Upper lobe of right lung (tissue), 1 donor: ENCODE measurements at regions not wholly inside any gene's neighbourhood (a gene's known extent, or its start where the extent isn't known, plus 50 kb on each side); places are given as distances from the start of the nearest gene placed in this dataset.

ENCODE experiments used
- ATAC-seq: fragments of 200-7000 bp; cut with Tn5 transposase; one replicate; pipeline ENCODE4 v1.9.1; 2020; ENCODE audit warnings: mild to moderate bottlenecking, moderate library complexity
- DNase-seq: peaks from one replicate; pipeline ENCODE4 v3.0.0-alpha.2; 2020
- H3K27ac ChIP-seq: fragments of 200-600 bp; one replicate; pipeline ENCODE4 v1.8.0; 2022
- H3K27me3 ChIP-seq: fragments of 200-600 bp; one replicate; pipeline ENCODE4 v1.8.0; 2022; ENCODE audit warnings: mild to moderate bottlenecking
- H3K36me3 ChIP-seq: fragments of 200-600 bp; one replicate; pipeline ENCODE4 v1.8.0; 2022
- H3K4me1 ChIP-seq: fragments of 200-600 bp; one replicate; pipeline ENCODE4 v1.8.0; 2022
- H3K4me3 ChIP-seq: fragments of 200-600 bp; one replicate; pipeline ENCODE4 v1.8.0; 2022; ENCODE audit warnings: mild to moderate bottlenecking
- H3K9me3 ChIP-seq: fragments of 200-600 bp; one replicate; pipeline ENCODE4 v1.8.0; 2022
- CTCF ChIP-seq: fragments of 200-600 bp; IDR thresholded peaks from one replicate; pipeline ENCODE4 v1.8.0; 2022; ENCODE audit warnings: antibody characterized with exemption
- intact Hi-C: fragments of 100-400 bp; cut with DNase I; formaldehyde crosslinking; loops from one replicate; pipeline ENCODE4 v1.11.0; 2022
- donor health status: DM: no; HTN: yes; CAD: no; lungs with severe emphysema.

GRCh38 chr1:222015686-222016085 is 273.8 kb upstream of the DUSP10 start:
- H3K4me1 ChIP-seq = no peaks in the 10 kb centered on the region
- DNase-seq (no peak), ATAC-seq (no peak)
- H3K27ac ChIP-seq = no peak overlapping the region
- H3K9me3 ChIP-seq = no peaks in the 10 kb centered on the region
- H3K27me3 ChIP-seq = no peaks in the 10 kb centered on the region
- H3K36me3 ChIP-seq = no peaks in the 10 kb centered on the region
- no peak overlapping the region for H3K4me3 ChIP-seq
- TF ChIP-seq CTCF = no peak
- intact Hi-C loops = no loop called here

GRCh38 chr1:222014001-222014400 is 272.1 kb upstream of the DUSP10 start:
- DNase-seq = no peak
- ATAC-seq = no peak
- no peak overlapping the region for H3K4me3 ChIP-seq
- H3K36me3 ChIP-seq = no peaks in the 10 kb centered on the region
- H3K4me1 ChIP-seq = no peaks in the 10 kb centered on the region
- intact Hi-C loops = no loop called here
- no peak for TF ChIP-seq CTCF
- H3K27ac ChIP-seq = no peak overlapping the region
- H3K9me3 ChIP-seq = no peaks in the 10 kb centered on the region
- H3K27me3 ChIP-seq = no peaks in the 10 kb centered on the region

DNA sequence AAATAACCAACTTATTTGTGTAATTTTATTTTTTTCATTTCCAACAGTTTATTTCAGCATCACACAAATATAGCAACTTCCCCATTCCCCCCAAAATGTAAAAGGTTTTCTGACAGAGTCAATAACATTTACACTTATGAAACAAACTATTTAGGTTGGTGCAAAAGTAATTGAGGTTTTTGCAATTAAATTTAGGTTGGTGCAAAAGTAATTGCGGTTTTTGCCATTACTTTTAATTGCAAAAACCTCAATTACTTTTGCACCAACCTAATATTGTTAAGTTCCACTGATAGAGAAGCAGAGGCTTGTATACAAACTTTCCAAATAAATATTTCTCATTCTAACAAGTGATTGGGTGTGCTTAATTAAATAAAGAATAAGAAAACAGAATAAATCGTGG is 270.9 kb upstream of the DUSP10 start:
- intact Hi-C loops = no loop called here
- TF ChIP-seq CTCF = no peak
- Histone ChIP-seq H3K36me3 (no peaks in the 10 kb centered on the region), H3K27ac (no peak overlapping the region), H3K9me3 (no peaks in the 10 kb centered on the region), H3K27me3 (no peaks in the 10 kb centered on the region), H3K4me1 (no peaks in the 10 kb centered on the region), H3K4me3 (no peak overlapping the region)
- no peak for DNase-seq
- ATAC-seq = no peak

GRCh38 chr1:222010306-222010705 is 268.4 kb upstream of the DUSP10 start:
- H3K27ac ChIP-seq = no peak overlapping the region
- no peak overlapping the region for H3K4me3 ChIP-seq
- no peak for TF ChIP-seq CTCF
- H3K27me3 ChIP-seq = no peaks in the 10 kb centered on the region
- DNase-seq = no peak
- intact Hi-C loops = no loop called here
- no peaks in the 10 kb centered on the region for H3K4me1 ChIP-seq
- ATAC-seq = no peak
- H3K36me3 ChIP-seq = no peaks in the 10 kb centered on the region
- no peaks in the 10 kb centered on the region for H3K9me3 ChIP-seq

DNA sequence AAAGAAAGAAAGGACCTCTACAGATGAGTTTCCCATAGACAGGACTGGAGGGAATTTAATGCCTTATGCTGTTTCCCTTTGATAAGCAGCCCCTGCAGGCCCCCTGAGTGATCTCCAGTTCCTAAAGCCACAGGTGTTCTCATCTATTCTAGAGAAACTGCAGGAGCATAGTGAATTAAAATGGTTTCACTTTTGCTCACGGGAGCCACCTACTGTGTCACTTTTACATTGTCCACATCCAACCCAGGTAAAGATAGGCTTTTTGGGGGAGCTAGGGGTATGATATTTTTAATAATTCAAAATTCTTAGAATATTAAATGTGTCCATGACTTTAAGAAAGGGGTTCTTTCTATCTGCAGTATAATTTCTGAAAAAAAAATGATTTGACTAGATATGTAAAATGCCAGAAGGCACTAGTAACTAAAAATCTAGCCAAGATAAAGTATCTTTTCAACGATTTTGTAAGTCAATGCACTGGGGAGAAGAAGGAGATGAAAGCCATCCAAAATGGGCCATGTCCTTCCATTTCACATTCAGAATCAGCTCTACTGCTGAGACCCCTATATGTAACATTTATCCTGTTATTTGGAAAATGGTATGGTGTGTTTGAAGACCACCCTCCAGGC is 267.3 kb upstream of the DUSP10 start:
- peak; percentile 45 for TF ChIP-seq CTCF
- Histone ChIP-seq H3K9me3 (no peaks in the 10 kb centered on the region), H3K27me3 (no peaks in the 10 kb centered on the region), H3K27ac (no peak overlapping the region), H3K36me3 (no peaks in the 10 kb centered on the region), H3K4me1 (no peaks in the 10 kb centered on the region), H3K4me3 (no peak overlapping the region)
- intact Hi-C loops = no loop called here
- ATAC-seq (peak; percentile 71), DNase-seq (no peak)

DNA sequence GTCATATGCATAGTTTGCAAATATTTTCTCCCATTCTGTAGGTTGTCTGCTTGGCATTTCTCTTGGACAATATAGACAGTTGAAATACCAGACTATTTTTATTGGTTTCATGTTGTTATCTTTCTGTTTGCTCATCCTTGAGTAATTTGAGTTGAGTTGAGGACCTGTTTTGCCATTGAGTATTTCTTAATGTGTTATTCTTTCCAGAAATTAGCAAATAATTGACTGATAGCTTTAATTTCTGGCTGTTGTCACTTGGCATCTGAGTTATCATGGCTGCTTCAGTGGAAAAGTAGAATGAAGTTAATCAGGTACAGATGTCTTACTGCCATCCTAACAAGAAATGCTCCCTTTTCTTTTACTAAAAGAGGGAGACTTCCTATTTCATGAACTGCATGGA is 264.8 kb upstream of the DUSP10 start:
- intact Hi-C loops = no loop called here
- H3K4me3 ChIP-seq = no peak overlapping the region
- no peaks in the 10 kb centered on the region for H3K36me3 ChIP-seq
- DNase-seq = no peak
- ATAC-seq = no peak
- TF ChIP-seq CTCF = no peak
- H3K4me1 ChIP-seq = no peaks in the 10 kb centered on the region
- H3K9me3 ChIP-seq = no peaks in the 10 kb centered on the region
- H3K27ac ChIP-seq = no peak overlapping the region
- H3K27me3 ChIP-seq = no peaks in the 10 kb centered on the region
